ENCODE measurements at regions not wholly inside any gene's neighbourhood (a gene's known extent, or its start where the extent isn't known, plus 50 kb on each side); places are given as distances from the start of the nearest gene placed in this dataset.

- no peak for TF ChIP-seq POLR2A (IDR thresholded peaks at IDR 0.05; ENCODE audit: control extremely low read depth in 1 of 2, low read depth in 2 of 2, low read length in 2 of 2)
- TF ChIP-seq NRF1 (IDR thresholded peaks at IDR 0.05; ENCODE audit: low read depth, low read length) = no peak
- TF ChIP-seq MAFK (IDR thresholded peaks at IDR 0.05; ENCODE audit: low read depth, low read length) = no peak
- TF ChIP-seq RFX5 (IDR thresholded peaks at IDR 0.05; ENCODE audit: borderline replicate concordance, low read depth, low read length) = no peak
Observed at GRCh38 chr13:67966065-67966464, 735.9 kb upstream of the PCDH9 start (continued).

Measured in H1 (cell line).